ENCODE measurements at regions not wholly inside any gene's neighbourhood (a gene's known extent, or its start where the extent isn't known, plus 50 kb on each side); places are given as distances from the start of the nearest gene placed in this dataset.

DNA sequence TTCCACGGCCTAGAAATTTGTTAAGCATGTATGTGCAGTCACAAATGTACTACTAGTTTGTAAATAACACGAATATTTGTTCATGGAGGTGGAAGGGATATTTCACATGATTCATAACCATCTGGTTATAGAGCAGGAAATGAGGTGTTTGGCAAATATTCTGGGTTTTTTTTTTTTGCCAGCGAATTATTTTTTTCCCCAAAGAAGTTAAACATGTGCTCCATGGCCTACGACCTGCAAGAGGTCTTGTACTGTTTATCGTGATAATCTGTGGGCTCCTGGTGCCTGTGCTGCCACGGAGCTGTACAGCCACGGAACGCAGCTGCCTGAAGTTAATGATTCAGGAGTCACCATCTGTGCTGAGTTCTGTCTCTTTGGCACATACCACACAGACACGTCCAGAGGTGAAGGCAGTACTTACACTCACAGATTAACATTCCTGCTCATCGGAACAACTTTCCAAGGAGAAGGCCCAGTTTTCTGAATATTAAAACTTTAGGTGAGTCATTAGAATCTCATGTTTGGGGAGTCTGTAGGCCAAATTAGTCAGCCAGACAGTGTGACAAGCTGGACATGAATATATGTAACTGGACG is 156.3 kb downstream of the TMX1 start:
- no peak for DNase-seq (ENCODE audit: low spot score)

DNA sequence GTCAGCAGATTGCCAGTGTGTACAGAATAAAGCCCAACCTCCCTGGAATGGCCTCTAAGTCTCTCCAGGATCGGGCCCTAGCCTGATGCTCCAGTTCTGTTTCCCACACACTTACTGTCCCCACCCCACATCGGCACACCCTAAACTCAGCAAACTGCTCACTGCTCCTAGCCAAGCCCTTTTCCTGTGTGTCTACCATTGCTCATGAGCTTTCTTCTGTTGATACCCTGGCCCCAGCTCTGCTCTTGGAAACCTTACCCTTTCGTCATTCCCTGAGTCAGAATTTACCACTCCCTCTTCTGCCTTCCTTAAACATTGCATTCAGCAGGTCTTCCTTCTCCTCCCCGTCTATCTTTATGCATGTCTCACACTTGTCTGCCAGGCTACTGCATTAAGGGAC is 158.9 kb downstream of the TMX1 start:
- DNase-seq (ENCODE audit: low spot score): no peak

DNA sequence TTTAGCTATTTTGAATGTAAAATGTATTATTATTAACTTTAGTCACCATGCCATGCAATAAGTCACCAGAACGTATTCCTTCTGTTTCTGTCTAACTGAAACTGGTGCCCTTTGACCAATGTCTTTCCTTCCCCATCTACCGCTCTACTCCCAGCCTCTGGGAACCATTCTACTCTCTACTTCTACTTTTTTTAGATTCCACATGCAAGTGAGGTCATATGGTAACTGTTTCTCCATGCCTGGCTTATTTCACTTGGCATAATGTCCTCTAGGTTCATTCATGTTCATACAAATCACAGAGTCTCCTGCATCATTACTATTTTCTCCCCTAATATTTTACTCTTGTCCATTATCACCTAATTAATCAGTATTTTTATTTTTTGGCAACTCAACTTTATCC is 160.1 kb downstream of the TMX1 start:
- no peak for DNase-seq (ENCODE audit: low spot score)

DNA sequence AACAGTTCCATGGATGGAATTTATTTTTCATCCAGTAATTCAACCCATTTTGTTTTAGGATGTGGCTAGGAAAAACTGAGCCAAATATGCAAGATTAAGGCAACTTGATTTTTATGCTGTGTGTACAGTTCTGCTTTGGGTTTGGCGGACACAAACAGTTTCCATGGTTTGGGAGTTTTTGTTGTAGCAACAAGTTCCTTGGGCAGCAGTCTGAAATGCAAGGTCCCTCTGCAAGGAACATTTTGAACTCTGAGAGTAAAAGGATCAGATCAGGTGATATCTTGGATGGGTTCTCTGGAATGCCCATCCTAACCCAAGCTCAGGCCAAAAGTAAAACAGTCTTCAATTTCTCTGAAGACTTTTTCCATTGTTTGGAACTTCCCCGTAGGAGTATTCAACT is 161.2 kb downstream of the TMX1 start:
- no peak for DNase-seq (ENCODE audit: low spot score)

DNA sequence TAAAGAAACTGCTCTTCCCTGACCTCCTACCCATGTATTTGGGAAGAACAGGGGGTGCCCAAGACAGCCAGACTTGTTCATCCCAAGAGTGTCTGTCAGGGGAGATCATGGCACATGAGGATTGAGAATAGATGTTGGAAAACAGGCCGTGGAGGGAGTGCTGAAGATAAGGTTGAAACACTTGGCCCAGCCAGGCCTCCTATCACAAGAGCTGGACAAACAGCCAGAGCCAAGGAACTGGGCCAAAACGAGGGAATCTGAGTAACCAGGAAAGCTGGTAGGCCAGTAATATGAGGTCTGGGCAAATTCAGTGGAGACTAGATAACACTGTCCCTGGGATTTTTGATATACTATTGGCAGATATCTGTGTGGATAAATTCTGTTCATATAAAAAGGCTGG is 161.7 kb downstream of the TMX1 start:
- no peak for DNase-seq (ENCODE audit: low spot score)

DNA sequence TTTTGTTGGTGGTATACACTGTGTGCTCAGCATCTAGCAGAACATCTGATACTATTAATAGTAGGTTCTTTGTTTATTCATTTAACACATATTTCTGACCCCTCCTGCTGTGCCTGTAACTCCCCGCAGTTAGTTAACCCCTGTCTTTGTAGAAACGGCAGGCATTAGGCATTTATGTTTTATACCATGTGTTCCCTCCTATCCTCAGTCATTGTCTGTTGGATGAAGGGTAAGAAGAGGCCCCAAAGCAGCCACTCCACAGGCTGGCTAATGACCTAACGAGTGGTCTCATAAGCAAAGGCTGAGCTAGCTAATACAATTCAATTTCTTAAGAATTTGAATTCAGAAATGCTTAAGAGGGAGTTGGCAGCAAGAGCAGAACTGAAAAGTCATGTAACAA is 170.8 kb downstream of the TMX1 start:
- no peak for DNase-seq (ENCODE audit: low spot score)

DNA sequence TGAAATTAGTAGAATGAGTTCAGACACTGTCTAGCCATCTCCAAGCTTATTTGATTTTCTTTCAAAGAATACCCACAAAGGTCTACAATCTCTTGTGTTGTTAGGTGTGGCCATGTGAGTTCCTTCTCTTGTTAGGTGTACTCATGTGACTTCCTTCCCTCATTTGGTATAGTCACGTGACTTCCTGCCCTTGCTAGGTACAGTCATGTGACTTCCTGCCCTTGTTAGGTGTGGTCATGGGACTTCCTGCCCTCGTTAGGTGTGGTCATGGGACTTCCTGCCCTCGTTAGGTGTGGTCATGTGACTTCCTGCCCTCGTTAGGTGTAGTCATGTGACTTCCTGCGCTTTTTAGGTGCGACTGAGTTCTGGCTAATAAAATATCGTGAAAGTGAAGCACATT is 179.6 kb downstream of the TMX1 start:
- DNase-seq (ENCODE audit: low spot score): no peak

DNA sequence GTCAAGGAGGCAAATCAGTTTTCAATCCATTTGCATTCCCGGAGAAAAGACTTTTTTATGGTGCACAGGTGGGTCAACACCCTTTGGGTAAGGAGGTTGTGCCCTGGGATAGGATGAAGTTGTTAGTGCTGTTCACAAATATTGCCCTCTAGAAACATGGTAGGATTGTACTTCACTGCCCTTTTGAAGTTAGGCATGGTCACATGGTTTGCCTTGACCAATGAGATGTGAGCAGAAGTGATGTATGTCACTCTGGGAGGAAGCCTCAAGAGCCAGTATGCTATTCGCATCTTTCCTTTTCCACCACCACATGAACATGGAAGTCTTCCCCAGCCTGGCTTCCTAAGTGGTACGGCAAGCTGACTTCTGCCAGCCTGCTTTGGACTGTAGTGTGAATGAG is 182.7 kb downstream of the TMX1 start:
- DNase-seq (ENCODE audit: low spot score): no peak

DNA sequence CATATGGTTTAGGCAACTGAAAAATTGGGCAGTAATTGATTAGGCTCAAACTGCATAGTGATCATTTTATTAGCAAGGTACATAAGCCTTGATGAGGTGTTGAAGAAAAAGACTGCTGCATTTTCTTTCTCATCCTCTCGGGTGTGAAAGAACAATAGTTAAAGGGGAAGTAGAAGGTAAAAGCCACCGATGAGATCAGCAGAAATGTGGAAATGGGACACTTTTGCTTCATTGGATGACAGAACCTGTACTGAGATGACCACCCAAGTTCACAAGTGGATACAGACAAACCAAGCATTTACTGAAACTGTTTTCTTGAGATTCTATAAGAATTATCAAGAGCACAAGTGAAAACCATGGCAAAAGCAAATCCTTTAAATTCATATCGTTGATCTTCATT is 184.0 kb downstream of the TMX1 start:
- no peak for DNase-seq (ENCODE audit: low spot score)

DNA sequence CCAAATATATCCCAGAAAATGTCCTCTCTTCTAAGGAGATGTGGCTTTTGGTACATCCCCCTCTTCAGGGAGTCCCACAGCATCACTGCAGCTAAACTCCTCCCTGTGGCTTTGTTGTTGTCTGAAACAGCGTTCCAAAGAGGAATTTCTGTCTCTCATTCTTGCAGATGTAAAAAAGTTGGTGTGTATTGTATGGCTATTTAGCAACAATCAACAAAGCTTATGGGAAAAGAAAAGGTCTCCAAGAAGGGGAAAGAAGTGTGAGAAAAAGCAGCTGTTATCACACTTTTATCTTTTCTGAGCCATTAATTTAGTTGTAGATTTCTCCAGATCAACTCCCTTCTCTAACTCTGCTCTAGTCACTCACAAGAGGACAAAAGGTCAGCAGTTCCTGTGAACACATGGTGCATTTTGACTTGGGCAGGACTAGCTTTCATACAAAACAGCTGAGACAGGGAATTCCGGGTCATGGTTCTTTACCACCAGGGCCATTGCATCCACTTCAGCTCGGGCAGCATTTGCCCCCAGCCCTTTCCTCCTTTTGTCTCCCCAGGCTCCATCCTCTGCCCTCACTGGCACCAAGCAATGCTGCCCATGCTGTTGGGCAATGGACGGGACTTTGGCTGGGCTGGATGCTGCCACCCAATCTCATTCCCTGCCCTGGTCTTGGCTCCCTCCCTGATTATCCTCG is 184.7 kb downstream of the TMX1 start:
- no peak for DNase-seq (ENCODE audit: low spot score)

DNA sequence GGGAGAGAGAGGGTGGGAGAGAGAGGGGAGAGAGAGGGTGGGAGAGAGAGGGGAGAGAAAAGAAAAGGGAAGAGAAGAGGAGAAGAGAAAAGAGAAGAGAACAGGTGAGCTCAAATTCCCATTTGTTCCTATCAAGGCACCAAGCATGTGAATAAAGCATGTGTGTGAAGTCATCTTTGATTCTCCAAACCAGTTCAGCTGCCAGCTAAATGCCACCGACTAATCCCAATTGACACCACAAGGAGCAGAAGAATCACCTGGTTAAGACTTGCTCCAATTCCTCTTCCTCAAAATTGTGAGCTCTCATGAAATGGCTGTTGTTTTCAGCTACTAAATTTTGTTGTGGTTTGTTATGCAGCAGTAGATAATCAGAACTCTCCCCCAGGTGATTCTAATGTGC is 188.9 kb downstream of the TMX1 start:
- no peak for DNase-seq (ENCODE audit: low spot score)

DNA sequence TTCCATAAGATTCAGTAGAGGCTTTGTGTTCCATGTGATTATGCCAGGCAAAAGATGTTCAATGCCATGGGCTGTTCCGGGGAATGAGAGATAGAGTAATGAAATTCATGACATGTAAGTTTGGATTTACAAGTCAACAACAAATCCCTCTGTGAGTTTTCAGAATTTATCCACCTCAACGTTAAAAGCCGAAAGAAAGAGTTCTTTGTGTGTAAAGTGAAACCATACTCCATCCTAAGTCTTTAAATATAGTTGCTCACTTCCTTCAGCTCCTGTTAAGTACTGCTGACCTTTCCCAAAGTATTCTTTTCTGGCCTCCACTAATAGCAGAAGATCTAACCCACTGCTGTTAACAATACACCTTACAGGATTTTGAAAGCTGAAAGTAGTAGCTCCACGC is 190.0 kb downstream of the TMX1 start:
- no peak for DNase-seq (ENCODE audit: low spot score)

DNA sequence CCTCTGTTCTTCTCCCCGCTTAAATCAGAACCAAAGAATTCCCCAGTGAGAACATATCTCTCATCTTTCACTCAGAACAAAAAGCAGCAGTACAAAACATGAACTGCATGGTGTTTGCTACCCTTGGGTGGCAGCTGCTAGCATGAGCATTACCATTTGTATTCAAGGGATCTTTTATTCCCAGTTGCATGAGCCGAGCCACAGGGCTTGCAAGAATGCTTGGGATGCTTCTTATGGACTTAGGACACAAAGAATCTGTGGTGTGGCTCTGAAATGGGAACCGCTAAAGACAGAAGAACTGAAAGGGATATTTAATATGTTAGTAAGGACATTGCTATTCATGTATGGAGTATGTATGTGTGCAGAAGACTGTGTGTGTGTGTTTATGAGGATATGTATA is 190.6 kb downstream of the TMX1 start:
- DNase-seq (ENCODE audit: low spot score): no peak

DNA sequence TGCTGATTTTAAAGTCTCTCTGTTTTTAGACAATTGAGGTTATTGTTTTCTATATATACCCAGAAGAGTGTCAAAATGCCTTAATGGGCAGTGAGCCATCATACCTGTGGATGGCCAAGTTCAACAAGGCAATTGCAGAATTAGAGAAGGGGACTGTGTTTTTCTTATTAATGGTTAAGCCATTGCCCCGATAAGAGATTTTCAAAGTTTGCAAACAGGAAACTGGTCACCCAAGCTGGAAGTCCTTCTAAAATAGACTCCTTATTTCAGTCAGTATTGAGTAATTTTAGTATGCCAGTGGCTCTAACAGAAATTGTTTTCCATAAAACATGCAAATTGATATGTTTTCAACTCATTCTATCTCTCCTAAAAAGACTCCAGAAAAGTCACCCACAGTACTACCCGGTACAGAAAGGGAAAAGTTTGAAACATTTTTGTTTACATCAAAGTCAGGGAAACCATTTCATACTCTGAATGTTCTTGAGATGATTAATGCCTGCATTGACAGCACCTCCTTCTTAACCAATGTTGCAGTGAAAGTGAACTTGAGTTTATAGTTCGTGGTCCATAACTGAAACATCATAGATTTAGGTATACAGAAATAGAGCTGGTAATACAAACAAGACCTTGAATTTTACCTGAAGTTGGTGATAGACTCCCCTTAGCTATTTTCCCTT is 191.1 kb downstream of the TMX1 start:
- no peak for DNase-seq (ENCODE audit: low spot score)

DNA sequence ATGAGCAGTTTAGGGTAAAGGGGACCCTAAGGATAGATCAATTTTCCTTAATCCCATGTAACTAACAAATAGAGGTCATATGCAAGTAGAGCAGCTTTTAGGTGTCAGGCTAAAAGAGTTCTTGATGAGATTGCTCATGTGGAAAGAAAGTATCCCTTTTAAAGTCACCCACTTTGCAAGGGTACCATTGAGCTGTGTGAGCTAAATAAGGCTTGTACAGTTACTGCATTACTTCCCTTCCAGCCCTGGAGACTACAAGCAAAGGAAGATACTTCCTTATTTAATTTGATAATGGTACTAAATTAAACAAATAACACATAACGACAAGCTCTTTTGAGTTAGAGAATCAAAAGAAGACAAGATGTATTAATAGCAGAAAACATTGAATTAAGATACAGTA is 191.7 kb downstream of the TMX1 start:
- no peak for DNase-seq (ENCODE audit: low spot score)

DNA sequence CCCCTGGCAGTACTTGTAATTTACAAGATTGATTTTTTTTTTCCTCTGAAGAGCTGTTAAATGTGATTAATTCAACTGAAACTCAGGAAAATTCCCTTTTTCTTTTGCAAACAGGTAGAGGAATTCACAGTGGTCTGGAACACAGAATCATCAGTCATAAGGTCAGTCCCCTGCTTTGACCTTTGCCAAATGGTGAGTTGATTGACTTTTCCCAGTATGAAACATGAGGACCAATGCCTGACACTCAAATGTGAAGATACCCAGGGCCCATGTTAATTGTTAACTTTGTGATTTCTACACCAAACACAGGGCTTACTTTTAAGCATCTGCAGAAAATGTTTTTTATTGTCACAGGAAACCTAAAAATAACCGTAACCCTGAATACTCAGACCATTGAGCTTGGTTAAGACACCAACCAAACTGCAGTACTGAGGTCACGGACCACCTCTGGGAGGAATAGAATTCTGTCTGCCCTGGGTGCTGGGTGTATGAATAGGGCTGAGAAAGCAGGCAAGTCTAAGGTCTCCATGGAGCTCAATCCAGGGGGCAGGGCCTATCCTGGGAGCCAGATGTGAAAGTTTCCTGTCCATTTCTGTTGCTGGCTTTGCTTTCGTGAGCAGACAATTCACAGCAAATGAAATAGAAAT is 192.4 kb downstream of the TMX1 start:
- no peak for DNase-seq (ENCODE audit: low spot score)

DNA sequence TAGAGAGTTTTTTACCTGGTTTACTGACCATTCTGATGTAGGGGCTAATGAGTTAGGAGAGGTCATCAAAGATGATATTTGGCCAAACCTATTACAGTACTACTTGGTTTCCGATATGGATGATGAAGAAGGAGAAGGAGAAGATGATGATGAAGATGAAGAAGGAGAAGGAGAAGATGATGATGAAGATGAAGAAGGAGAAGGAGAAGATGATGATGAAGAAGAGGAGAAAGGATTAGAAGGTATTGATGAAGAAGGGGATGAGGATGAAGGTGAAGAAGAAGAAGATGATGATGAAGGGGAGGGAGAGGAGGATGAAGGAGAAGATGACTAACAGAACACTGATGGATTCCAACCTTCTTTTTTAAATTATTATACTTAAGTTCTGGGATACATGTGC is 196.6 kb downstream of the TMX1 start:
- DNase-seq (ENCODE audit: low spot score): no peak

DNA sequence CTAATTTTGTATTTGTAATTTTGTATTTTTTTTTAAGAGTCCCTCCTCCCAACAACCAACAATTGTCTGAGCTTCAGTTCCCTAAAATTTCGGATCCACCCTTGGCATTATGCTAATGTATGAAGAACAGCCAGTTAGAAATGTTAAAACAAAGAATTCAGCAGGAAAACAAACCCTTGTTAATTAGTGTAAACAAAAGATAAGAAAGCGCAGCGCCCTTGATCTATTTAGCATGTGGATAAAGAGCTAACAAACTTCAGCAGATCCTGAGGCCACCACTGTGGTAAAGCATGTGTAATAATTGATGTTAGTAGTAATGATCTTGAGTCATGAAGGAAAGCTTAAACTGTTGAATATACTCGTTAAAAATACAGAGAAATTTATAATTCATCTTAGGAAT is 199.8 kb downstream of the TMX1 start:
- no peak for DNase-seq (ENCODE audit: low spot score)

DNA sequence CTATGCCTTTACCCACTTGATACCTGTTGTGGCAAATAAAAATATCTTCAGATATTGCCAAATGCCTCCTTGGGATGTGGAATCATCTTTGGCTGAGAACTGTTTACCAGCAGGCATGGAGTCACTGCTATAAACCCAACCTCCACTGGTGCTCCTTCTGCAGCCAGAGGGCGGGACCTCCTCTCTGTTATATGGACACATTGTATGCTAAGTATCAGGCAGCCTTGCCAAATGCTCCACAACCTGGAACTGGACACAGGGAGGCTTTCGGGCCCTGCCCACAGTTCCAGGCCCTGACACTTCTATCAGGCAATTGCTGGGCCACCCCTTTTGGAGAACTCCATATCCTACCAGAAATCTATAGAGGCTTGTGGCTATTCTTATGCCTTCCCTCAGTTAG is 201.0 kb downstream of the TMX1 start:
- DNase-seq (ENCODE audit: low spot score): no peak

DNA sequence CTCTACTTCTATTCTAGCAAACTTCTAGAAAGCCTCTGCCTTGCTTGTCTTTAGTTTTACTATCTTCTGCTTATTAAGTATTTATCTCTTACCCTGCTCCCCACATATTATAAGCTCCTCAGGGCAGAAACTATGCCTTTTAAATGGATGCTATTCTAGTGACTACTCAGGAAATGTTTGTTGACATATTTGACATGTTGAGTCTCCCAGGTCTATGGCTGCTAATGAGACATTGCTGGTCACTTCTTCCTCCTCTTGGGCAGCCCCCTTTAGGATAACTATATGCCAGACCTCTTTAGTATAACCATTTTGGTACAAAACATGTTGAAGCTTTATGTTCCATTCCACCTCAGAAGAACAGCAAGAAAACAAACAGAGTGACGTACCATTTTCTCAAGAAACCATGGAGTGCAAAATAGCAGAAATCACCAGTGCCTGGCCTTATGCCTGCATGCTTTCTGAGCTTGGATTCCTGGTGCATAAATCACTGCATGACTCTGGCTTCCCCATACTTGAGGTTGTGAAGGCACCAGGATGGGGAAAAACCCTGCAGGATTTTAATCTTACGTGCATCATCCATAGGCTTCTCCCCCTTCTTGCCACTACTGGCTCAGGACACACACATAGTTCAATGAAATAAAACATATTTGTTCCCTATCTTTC is 202.6 kb downstream of the TMX1 start:
- no peak for DNase-seq (ENCODE audit: low spot score)

DNA sequence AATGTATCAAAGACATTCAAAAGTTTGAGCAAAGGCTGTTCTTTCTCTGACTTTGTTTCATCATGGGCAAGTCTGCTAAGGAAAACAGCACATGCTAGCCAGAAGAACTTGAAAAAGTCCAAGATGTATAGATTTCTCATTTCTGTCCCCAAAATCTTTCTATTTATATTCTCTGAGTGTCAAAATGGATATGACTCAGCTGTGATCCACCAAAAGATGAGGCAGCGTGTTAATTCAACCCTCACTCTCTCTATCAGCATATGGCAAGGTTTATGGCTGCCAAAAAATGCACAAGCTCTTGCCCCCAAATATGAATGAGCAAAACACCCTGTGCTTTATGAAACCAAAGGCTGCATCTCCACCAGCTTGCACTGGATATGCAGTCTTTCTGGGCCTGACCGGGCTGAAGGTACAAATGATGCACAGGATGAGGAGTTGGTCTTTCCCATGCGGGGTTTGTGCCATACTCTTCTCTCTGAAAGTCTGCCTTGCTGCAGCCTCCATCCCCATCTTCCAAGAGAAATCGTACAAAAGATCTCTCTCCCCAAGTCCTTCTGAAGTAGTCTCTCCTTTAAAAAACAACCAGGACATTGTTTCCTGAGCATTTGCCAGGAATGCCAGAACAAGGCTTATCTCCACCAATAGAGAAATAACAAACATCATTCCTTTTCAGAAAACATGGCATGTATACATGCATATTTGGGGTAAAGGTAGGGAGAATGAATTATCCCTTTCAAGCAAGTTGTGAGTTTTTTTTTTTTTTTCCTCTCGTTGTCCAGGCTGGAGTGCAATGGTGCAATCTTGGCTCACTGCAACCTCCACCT is 203.4 kb downstream of the TMX1 start:
- no peak for DNase-seq (ENCODE audit: low spot score)

Measured in ecto neural progenitor cell (in vitro differentiated cells).